ENCODE measurements at regions not wholly inside any gene's neighbourhood (a gene's known extent, or its start where the extent isn't known, plus 50 kb on each side); places are given as distances from the start of the nearest gene placed in this dataset.

- TF ChIP-seq CTCF (conservative IDR thresholded peaks at IDR 0.05; ENCODE audit: low read depth, low read length) (no peak), USF2 (IDR thresholded peaks at IDR 0.05; ENCODE audit: low read depth, low read length) (no peak), BHLHE40 (IDR thresholded peaks at IDR 0.05; ENCODE audit: low read depth, low read length) (no peak), MXI1 (IDR thresholded peaks at IDR 0.05; ENCODE audit: borderline replicate concordance, low read depth, low read length) (no peak), CHD1 (IDR thresholded peaks at IDR 0.05; ENCODE audit: low read depth, low read length) (no peak), POLR2A (IDR thresholded peaks at IDR 0.05; ENCODE audit: low read depth, low read length) (no peak), RAD21 (IDR thresholded peaks at IDR 0.05; ENCODE audit: low read length) (no peak)
Observed at GRCh38 chr4:111494471-111494870, 650.8 kb upstream of the FAM241A start.

All from IMR-90 (cell line).